ENCODE measurements at regions not wholly inside any gene's neighbourhood (a gene's known extent, or its start where the extent isn't known, plus 50 kb on each side); places are given as distances from the start of the nearest gene placed in this dataset.
"Not testable (repeated sequence)": the region's sequence is repeated elsewhere in the genome, so short reads cannot be mapped to it uniquely, and the experiment has no call there.

DNA sequence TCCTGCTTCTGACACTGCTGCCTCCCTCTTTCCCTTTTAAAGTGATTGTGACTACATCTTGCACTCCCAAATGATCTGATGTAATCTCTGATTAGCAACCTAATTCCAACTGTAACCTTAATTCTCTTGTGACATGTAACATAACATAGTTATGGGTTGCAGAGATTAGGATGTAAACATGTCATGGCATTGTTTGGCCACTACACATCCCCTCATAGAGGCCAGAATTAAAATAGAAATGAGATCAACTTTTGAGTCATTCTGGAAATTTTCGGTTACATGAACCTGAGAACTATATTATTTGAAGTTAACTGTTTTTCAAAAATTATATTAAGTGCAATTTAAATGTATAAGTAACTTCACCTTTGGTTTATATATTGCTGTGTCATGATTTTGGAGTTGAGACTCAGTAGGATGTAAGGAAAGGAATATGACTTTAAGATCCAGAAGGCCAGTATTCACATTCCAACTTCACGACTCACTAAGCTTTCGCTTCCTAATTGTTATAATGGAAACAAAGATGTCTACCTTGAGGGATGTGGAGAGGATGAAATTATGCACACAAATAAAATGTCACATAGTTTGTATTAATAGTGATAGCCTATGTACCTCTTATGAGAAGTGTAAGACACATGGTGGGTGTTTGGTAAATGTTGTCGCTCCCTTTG lies 611.9 kb upstream of the MAP3K7 start:
- no peak for DNase-seq (ENCODE audit: low spot score)
- TF ChIP-seq, protein P1, sequence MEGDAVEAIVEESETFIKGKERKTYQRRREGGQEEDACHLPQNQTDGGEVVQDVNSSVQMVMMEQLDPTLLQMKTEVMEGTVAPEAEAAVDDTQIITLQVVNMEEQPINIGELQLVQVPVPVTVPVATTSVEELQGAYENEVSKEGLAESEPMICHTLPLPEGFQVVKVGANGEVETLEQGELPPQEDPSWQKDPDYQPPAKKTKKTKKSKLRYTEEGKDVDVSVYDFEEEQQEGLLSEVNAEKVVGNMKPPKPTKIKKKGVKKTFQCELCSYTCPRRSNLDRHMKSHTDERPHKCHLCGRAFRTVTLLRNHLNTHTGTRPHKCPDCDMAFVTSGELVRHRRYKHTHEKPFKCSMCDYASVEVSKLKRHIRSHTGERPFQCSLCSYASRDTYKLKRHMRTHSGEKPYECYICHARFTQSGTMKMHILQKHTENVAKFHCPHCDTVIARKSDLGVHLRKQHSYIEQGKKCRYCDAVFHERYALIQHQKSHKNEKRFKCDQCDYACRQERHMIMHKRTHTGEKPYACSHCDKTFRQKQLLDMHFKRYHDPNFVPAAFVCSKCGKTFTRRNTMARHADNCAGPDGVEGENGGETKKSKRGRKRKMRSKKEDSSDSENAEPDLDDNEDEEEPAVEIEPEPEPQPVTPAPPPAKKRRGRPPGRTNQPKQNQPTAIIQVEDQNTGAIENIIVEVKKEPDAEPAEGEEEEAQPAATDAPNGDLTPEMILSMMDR (IDR thresholded peaks at IDR 0.05; ENCODE audit: extremely low read depth, missing control alignments): no peak

DNA sequence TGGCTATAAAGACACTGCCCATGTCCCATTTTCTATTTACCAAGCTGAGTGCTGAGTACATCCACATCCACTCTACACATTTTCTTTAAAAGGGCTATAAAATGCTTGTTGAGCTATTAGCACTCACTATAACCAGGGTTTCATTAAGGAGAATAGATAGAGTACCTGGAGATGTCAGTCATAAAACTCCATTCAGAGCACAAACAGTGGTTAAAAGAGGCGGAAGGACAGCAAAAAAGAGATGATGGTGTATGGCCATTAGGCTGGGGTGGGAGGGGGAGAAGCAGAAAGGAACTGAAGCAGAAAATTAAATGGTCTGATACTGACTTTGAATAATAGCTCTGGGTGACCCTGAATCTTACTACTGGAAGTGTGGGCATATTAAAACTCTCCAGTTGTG lies 609.9 kb upstream of the MAP3K7 start:
- TF ChIP-seq, protein P1 (IDR thresholded peaks at IDR 0.05; ENCODE audit: extremely low read depth, missing control alignments): no peak
- DNase-seq (ENCODE audit: low spot score): no peak

DNA sequence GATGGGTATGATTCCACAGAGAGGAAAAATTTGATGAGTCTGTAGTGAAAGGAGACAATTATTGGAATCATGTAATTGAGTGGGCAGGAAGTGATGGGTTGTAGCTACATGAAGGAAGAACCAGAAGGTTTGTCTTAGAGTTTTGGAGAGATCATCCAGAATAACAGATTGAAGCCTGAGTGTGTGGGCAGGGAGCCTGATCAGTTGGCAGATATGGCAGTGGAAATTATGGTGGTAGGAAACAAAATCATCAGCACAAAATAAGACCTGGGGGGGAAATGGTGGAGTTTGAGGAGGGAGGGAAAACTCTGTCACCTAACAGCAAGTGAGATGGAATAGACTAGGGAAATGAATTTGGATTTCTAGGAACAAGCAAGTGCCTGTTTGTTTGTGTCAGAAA lies 606.6 kb upstream of the MAP3K7 start:
- TF ChIP-seq, protein P1 (IDR thresholded peaks at IDR 0.05; ENCODE audit: extremely low read depth, missing control alignments): no peak
- no peak for DNase-seq (ENCODE audit: low spot score)

DNA sequence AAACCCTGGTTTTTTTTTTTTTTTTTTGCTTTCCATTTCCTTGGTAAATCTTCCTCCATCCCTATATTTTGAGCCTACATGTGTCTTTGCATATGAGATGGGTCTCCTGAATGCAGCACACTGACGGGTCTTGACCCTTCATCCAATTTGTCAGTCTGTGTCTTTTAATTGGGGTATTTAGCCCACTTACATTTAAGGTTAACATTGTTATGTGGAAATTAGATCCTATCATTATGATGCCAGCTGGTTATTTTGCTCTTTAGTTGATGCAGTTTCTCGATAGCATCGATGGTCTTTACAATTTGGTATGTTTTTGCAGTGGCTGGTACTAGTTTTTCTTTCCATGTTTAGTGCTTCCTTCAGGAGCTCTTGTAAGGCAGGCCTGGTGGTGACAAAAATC lies 603.2 kb upstream of the MAP3K7 start:
- not testable (repeated sequence) for DNase-seq (ENCODE audit: low spot score)

DNA sequence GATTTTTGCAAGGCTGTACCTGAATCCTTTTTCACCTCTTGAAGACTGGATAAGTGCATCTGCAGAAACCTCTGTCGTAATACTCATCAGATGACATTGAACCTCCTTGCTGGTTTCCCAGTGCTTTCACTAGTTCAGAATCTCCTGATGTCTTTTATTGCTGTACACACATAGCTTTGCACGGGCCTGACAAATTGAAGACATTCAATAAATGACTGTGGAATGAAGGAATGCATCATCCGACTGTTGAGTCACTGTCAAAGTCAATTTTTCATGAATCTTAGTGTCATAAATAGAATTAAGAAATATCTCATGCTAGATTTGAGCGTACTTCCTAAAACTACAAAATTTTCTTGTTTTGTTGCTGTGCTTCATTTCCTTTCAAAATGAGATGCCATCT lies 598.2 kb upstream of the MAP3K7 start:
- no peak for DNase-seq (ENCODE audit: low spot score)
- TF ChIP-seq, protein P1 (IDR thresholded peaks at IDR 0.05; ENCODE audit: extremely low read depth, missing control alignments): no peak

DNA sequence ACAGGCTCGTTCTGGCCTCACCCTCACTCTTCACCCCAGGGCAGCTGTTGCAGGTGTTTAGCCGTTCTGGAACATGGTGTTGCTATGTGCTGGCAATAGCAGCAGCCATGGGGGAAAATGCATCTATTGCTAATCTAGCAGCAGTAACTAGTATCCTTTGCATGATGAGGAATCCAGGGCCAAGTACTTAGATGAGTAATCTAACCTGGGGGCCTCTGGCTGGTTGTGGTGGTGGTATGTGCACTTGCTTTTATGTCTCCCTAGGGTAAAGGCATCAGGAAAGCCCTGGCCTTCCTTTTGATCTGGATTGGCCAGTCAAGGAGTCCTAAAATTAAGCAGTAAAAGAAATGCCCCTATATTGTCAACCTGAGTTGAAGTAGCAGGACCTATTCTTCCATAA lies 594.5 kb upstream of the MAP3K7 start:
- DNase-seq (ENCODE audit: low spot score): no peak
- TF ChIP-seq, protein P1 (IDR thresholded peaks at IDR 0.05; ENCODE audit: extremely low read depth, missing control alignments): no peak

DNA sequence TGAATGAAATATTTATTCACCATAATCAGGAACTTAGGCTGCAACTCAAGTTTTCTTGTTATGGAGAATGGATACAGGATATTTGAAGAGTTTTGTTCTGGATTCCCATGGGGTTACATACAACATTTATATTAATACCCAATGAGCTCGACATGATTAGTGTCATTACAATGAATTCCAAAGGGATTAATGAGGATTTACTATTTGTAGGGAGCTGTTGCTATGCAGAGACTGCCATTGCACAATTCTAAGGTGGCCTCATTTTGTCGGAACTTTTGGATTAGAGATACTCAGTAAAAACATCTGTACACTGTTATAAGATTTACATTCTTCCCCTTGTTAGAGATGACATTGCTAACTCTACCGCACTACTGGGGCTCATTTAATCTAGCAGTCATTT lies 586.8 kb upstream of the MAP3K7 start:
- DNase-seq (ENCODE audit: low spot score): no peak
- TF ChIP-seq, protein P1 (IDR thresholded peaks at IDR 0.05; ENCODE audit: extremely low read depth, missing control alignments): no peak

DNA sequence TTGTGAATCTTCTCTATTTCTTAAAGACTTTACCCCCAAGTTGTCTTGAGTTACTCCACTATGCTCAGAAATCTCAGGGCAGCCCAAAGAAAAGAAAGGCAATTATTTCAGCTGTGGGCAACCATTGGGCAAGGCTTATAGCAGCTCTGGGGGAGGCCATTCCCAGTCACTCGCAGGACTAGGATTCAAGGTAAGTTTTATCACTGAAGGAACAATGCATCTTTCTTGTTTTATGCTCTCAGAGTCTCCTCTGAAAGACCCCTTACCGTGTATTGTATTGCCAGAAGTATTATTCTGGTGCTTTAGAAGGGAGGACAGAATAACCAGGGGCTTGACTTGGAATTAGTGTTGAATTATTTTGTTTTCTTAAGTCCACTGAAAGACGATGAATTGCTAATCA lies 586.3 kb upstream of the MAP3K7 start:
- no peak for DNase-seq (ENCODE audit: low spot score)
- TF ChIP-seq, protein P1 (IDR thresholded peaks at IDR 0.05; ENCODE audit: extremely low read depth, missing control alignments): no peak

All from GM20000 (cell line).